ENCODE measurements at regions not wholly inside any gene's neighbourhood (a gene's known extent, or its start where the extent isn't known, plus 50 kb on each side); places are given as distances from the start of the nearest gene placed in this dataset.

GRCh38 chrX:67296395-67296794, 247.4 kb upstream of the AR start:
- no peak for TF ChIP-seq POLR2A (IDR thresholded peaks at IDR 0.05)
- no peak for TF ChIP-seq CTCF (IDR thresholded peaks at IDR 0.05)

All from uterus (tissue), 2 donors.